ENCODE measurements at regions not wholly inside any gene's neighbourhood (a gene's known extent, or its start where the extent isn't known, plus 50 kb on each side); places are given as distances from the start of the nearest gene placed in this dataset.

DNA sequence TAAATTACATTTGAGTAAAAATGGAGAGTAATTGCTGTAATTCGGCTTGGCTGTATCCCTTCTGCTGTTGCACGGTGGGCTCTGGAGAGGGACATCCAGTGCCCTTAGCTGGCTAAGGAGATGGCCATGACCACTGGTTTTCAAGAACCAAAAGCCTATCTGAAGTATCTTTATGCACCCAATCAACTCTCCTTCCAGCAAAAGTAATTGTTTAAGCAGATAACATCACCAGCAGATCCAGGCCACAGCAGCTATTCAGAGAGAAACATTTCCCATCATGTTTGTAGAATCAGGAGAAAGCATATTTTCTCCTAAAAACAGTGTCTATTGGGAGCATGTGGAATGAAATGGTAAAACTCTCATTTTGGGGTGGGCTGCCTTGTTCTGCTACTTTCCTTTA is 514.5 kb upstream of the RGMA start:
- DNase-seq (ENCODE audit: low read depth in 4 of 4, low spot score in 3 of 4): no peak

DNA sequence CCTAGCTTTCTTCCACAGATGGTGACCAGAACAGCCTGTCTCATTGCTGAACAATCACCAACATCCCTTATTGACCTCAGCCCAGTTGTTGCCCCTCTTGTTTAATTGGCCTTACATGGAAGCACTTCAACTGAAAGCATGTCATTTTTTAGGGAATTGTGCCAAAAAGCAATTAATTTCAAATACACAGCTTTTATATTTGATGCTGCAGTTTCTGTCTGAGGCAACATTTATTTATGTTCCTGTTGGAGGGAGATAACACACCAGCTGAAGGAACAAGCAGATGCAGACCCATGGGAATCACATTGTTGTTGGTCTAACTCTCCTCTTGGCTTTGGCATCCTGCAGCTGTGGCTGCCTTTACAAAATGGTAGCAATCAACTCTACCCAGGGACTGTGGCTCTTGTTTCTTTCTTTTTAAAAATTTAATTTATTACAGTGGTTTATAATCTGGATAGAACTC is 498.1 kb upstream of the RGMA start:
- DNase-seq (ENCODE audit: low read depth in 4 of 4, low spot score in 3 of 4): no peak

DNA sequence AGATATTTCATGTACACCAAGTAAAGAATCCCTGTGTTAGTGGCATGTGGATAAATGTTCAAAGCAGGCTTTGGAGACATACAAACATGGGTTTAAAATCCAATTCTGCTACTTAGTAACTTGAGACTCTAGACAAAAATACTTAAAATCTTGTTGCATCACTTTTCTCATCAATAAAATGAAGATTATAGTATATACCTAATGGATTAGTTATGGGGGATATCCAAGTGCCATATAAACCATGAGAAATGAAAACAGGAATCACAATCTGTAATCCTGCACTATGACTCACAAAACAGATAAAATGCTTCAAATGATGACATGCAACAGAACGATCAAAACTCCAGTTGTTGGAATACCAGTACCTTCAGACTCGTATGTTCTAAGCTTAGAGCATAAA is 496.0 kb upstream of the RGMA start:
- DNase-seq (ENCODE audit: low read depth in 4 of 4, low spot score in 3 of 4): no peak

DNA sequence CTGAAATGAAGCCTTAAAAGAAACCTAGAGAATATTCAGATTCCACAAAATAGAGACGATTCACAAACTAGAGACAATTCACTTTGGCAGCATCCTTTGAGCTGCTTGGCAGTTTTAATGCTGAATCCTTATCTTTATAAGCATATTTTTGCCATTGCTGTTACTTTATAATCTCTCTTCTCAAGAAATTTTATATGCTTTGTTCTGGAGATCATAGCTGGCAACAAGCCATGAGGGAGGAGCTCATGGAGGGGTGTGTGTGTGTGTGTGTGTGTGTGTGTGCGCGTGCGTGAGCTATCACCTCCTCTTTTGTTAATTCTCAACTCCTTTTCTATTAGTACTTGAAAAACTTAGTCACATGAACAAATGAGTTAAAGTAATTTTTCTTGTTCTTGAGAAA is 495.0 kb upstream of the RGMA start:
- no peak for DNase-seq (ENCODE audit: low read depth in 4 of 4, low spot score in 3 of 4)

DNA sequence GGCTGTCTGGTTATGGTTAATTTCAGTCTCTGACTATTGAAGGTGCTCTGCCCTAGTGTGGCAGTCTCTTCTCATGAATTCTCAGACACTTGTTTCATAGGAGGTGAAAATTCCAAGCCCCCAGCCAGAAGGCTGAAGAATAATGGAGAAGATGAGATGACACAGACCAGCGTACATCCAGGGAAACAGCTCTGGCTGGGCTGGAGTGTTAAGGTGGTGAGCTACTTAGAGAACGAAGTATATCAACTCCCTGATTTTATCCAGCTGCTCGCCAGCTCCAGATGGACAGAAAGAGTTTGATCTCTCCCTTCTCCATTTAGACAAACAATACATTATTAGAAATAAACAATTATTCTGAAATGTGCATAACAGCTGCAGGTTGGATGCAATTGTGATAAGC is 494.5 kb upstream of the RGMA start:
- DNase-seq (ENCODE audit: low read depth in 4 of 4, low spot score in 3 of 4): no peak

DNA sequence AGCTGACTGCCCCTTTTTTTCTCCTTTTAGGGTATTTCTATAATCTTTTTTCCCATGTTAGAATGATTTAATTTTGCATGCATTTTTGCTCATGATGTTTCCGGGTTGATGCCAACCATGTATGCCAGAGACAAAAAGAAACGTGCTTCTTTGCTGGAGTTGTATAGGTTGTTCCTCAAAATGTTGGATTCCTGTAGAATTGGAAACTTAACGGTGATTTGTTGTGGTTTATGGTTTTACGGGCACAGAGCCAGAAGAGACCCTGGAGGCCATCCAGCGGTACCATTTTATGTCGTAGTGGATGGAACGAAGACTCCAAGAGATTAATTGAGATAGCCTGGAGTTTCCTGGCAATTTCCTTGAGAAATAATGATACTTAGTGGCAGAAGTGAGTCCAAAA is 481.5 kb upstream of the RGMA start:
- no peak for DNase-seq (ENCODE audit: low read depth in 4 of 4, low spot score in 3 of 4)

DNA sequence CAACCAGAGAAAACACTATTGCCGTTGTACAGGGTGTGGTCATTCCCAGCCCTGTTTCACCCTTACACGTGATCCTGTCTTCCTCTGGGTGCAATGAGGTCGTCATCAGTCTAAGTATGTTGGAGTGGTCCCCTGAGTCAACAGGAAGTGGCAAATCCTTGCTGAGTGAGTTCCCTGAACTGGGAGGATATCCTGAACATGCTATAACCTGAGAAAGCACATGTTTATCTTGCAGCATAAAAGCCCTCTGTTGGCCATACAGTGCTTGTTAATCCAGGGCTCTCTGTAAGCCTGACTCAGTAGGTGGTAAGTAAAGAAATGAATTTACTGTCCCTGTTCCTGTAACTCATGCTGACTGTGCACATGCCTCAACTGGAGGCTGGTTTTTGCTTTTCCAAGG is 477.8 kb upstream of the RGMA start:
- no peak for DNase-seq (ENCODE audit: low read depth in 4 of 4, low spot score in 3 of 4)

DNA sequence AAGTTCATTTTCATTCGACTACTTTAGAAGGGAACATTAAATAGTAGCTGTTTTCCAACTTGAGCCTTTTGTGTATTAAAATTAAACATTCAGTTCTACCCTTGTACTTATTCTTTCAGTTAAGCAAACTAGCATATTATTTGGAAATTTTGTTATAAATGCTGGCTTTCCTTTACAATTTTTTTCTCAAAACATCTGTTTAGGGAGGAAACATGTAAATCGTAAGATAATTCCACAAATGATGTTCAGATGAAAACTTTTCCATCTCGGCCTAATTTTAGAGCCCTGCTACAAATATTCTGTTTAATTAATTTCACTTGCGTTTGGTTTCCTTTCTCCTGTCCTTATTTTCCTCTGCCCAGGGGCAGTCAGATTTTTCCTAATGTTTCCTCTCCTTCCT is 476.2 kb upstream of the RGMA start:
- no peak for DNase-seq (ENCODE audit: low read depth in 4 of 4, low spot score in 3 of 4)

DNA sequence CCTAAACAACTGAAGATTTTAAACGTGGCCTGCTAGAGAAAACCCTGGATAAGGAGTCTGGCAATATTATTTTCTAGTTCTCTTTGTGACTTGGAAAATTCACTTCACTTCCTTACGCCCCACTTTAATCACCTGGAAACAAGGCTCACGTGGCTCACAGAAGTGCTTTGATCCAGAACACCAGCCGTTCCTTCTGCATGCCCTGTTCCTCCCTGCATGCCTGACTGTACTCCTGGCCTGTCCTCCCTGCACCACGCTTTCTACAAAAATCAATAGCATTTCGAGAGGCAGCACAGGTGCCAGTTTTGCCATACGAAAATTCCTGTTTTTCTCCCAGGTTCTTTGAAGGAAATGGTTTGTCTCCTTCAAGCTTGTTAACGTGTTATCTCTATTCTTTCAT is 474.2 kb upstream of the RGMA start:
- no peak for DNase-seq (ENCODE audit: low read depth in 4 of 4, low spot score in 3 of 4)

DNA sequence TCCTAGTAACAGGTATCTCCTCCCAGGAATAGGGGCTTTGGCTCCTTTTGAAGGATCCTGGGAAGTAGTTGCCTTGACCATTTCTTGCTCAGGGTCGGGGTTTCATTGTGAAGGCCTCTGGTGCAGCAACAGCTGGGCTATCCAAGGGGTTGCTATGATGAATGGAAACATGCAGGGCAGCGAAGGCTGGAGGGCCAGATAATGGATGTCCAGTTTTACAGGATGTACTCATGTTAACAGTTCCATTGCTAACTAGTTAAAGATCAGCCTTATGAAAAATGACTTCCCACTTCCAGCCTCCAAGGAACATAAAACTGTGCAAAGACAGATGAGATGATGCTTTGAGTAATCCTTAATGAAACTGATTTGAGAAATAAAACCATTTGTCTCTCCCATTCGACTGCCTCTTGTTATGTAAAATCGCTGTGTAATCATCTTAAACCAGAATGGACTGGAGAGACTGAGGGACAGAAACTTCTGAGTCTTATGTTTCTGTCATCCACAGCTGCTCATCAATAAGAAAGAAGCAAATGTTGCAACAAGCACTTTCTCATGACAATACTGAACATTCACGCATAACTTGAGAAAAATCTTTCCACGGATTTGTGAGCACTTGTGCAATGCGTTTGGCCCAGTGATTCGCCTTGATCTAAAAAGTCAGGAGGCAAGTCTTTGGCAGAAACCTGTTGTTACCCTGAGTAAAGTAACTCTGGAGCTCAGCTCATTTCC is 473.5 kb upstream of the RGMA start:
- no peak for DNase-seq (ENCODE audit: low read depth in 4 of 4, low spot score in 3 of 4)

DNA sequence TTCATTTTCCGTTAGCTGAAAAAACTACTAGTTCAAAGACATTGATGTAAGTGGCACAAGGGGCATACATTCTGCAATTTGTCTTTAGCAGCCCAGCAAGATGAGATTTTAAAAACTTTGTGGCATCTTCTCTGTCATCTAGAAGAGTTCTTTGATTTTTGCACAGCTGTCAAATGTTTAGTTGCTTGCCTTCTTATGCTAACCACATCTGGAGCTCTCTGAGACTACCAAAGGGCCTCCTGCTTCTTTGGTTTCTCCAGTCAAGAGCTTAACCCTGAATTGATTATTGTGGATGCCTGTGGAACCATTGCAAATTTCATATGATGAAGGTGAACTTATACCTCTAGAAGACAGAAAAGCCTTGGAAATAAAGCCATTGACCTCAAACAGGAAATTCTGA is 468.7 kb upstream of the RGMA start:
- no peak for DNase-seq (ENCODE audit: low read depth in 4 of 4, low spot score in 3 of 4)

DNA sequence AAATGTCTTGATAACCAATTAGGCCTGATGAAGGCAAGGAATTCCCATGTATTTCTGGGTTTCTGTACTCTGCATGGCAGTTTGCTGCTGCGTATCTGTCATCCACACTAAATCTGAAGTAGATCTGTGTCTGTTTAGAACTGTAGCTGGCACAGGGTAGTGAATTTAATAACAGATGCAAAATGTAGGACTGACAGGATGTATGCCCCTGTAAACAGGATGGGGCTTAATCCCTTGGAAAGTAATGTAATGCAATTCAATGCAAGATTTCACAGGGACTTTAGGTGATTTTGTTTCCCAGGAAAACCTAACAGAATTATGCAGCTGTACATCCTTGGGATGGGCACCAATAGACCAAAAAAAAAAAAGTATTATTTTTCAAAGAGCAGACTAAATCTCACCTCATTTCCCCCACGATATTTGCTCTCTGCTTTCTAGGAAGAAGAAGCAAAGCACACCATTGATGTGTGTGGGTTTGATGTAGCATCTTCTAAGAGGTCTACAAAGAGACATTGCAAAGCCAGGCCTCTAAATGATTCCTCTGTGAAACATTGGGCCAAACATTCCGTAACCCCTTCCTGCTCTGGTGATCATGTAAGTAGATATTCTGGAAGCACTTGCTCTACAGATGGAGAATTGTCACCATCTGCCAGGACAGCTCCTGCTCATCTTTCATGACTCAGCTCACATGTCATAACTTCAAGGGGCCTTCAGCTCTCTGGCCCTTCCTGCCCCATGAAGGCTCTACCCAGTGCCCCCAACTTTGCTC is 464.3 kb upstream of the RGMA start:
- DNase-seq (ENCODE audit: low read depth in 4 of 4, low spot score in 3 of 4): no peak

DNA sequence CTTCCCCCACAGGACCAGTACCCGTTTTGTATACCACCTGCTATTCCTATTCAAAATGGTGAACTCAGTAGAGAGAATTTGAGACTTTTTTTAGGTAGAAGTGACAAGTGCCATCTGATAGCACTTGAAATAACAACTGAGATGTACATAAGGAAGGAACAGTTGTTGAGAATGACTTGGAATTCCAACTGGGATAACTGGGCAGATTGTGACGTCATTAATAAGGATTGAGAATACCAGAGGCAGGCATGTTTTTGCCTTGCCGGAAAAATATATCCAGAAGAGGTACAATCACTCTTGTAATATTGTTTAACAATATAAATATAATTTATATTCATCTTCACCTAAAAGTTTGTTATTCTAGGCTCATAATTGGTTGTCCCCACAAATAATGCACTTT is 454.1 kb upstream of the RGMA start:
- no peak for DNase-seq (ENCODE audit: low read depth in 4 of 4, low spot score in 3 of 4)

DNA sequence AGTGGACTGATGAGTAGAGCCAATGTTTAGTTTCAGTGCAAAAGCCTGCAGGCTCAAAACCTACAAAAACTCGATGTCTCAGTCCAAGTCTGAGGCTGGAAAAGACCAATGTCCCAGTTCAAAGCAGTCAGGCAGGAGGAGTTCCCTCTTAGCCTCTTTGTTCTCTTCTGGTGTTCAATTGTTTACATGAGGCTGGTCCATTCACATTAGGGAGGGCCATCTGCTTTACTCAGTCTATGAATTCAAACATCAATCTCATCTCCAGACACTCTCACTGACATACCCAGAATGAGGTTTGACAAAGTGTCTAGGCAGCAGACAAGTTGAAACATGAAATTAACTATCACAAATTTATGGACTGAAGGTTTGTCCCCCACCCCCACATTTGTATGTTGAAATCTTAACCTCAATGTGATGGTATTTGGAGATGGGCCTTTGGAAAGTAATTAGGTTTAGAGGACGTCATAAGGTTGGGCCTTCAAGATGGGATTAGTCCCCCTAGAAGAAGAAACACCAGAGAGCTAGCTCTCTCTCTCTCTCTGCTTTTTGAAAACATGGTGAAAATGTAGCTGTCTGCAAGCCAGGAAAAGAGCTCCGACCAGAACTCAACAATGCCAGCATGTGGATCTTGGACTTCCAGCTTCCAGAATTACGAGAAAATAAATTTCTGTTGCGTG is 438.5 kb upstream of the RGMA start:
- DNase-seq (ENCODE audit: low read depth in 4 of 4, low spot score in 3 of 4): no peak

DNA sequence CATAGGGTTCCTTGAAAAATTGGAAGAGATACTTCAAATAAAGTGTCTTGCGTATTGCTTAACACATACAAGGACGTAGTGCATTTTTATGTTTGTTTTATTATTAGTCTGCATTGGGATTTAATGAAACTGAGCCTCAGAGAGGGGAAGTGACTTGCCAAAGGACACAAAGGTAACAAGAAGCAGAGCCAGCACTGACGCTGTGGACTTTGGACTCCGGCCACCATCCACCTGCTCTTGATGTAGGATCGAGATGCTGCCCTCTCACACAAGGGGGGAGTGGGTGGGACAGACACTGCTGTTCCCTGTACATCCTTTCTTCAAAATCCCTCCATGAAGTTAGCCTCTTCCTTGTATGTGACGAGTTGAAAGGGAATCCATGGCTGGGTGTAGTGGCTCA is 435.4 kb upstream of the RGMA start:
- no peak for DNase-seq (ENCODE audit: low read depth in 4 of 4, low spot score in 3 of 4)

DNA sequence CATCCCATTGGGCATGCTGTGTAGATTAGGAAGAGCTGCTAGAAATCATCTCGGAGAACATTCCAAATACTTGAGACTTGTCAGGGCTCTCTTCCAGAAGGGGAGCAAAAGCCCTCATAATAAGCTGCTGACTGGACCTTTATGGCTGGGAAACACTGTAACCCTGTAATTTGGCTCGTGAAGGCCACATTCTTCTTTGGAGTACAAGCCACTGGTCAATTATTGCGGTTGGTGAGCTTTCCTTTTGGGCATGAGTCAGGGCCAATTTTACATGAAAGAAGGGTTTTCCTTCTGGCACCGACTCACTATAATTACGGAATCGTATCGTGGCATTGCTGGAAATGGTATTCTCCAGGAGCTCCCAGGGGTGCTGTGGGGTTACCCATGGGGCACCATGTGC is 434.5 kb upstream of the RGMA start:
- DNase-seq (ENCODE audit: low read depth in 4 of 4, low spot score in 3 of 4): no peak

DNA sequence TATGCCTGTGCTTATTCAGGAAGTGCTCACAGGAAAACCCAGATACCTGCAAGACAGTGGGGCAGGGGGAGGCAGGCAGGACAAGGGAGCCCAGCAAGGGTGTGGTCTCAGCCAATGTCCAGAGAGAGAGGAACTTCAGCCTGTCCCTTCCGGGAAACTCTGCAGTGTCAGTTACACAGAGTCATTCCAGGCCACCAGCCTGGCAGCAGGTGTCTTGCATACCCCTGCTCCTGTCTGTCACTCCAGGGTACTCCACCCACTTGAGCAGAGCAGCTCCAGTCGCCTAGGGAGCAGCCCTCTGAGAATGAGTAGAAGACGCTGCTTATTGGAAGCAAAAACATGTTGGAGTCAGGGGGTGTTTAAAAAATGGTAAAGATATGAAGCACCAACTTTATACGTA is 431.2 kb upstream of the RGMA start:
- no peak for DNase-seq (ENCODE audit: low read depth in 4 of 4, low spot score in 3 of 4)

DNA sequence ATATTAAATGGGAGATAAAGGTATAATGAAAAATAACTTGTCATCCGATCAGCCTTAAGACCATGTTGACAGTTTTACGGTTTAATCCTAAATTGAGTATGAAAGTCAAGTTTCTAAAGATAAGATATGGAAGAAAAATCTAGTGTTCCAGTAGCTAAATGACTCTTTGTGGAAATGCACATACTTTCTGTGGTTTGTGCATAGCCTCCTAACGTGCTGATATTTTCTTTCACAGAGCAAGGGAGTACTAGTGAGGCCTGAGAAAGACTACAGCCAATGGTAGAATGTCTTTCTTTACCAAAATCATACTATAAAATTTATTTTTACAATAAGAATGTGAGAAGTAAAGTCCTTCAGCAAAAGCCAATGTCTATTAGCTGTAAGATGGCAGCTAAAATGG is 430.6 kb upstream of the RGMA start:
- no peak for DNase-seq (ENCODE audit: low read depth in 4 of 4, low spot score in 3 of 4)

DNA sequence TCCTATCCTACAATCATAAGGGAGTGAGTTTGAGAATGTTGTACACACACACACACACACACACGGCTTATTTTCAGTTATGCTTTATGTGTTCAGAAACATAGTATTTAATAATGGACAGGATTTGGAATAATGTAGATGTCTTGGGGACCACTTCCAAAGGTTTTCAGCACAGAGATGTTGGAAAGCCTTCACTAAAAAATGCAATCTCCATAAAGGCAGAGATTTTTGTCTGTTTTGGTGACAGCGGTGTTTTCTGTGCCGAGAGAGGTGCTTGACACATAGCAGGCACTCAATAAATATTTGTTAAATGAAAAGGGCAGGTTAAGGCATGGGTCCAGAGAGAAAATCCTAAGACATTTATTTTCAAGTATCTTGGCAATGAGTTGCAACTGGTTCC is 428.2 kb upstream of the RGMA start:
- DNase-seq (ENCODE audit: low read depth in 4 of 4, low spot score in 3 of 4): no peak

DNA sequence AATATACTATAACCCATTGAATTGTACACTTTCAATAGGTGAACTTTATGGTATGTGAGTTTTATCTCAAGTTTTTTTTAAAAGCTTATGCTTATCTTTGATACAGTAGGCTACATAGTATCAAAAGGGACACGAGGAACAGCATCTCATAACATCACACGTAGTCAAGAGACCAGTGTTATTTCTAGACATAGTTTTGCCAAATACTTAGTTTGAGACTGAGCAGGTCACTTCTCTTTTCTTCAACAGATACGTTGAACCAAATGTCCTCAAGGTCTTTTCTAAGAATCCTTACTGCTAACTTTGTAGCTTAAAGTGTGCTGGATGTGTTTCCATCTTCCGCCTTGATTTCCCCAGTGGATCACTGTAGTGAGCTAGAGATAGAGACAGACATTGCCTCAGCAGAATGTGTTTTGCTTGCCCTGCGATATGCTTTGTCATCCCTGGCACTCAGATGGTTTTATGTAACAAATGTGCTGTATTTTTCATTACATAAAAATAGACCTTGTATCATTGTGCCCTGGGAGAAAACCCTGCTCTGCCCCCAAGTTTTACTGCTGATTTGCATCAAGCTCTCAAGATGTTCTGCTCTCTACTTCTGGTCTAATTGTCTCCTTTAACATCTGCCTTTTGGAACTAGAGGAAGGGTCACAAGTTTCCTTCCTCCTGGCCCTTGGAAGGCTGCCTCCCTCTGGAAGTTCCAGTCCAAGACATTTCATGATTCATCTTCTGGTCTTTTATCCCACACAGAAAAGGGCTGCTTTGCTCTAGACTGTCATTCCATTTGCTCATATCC is 426.4 kb upstream of the RGMA start:
- DNase-seq (ENCODE audit: low read depth in 4 of 4, low spot score in 3 of 4): no peak

DNA sequence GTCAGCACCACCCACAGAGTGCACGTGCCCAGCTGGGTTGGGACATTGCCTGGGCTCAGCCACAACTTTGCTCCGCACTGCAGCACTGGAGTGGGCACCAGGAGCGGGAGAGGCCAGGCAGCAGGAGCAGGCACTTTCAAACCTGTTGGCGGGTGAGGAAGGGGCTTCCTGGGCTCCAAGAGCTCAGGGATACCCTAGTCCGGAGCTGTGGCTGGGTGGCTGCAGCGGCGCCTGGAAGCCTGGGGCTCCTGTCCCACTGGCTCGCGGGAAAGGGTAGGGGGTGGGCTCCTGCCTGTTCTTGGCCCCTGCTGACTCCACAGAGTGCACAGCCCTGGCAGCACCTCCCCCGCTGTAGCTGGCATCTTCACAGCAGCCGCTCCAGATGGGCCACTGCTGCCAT is 417.6 kb upstream of the RGMA start:
- no peak for DNase-seq (ENCODE audit: low read depth in 4 of 4, low spot score in 3 of 4)
